ENCODE measurements at regions not wholly inside any gene's neighbourhood (a gene's known extent, or its start where the extent isn't known, plus 50 kb on each side); places are given as distances from the start of the nearest gene placed in this dataset.
"Not testable (repeated sequence)": the region's sequence is repeated elsewhere in the genome, so short reads cannot be mapped to it uniquely, and the experiment has no call there.

GRCh38 chr12:127133675-127134335 is 1133.2 kb upstream of the TMEM132C start:
- Histone ChIP-seq H3F3A (ENCODE audit: insufficient read depth, low read length, poor library complexity, severe bottlenecking) (no peaks in the 10 kb centered on the region), H3K79me2 (replicated peaks; ENCODE audit: insufficient read depth, low read length) (no peaks in the 10 kb centered on the region), H3K4me2 (ENCODE audit: low read length) (no peak overlapping the region), H3K27me3 (ENCODE audit: insufficient read depth, low read depth, low read length) (no peaks in the 10 kb centered on the region), H2AFZ (ENCODE audit: low read depth, low read length) (no peak overlapping the region), H3K9me3 (ENCODE audit: low read length) (no peaks in the 10 kb centered on the region), H3K9me2 (ENCODE audit: insufficient read depth, low read length) (no peaks in the 10 kb centered on the region), H4K20me1 (ENCODE audit: insufficient read depth) (no peaks in the 10 kb centered on the region), H3K27ac (ENCODE audit: low read length) (no peak overlapping the region), H3K4me3 (ENCODE audit: low read length) (no peak overlapping the region), H3K9ac (ENCODE audit: low read length) (no peak overlapping the region), H3K36me3 (ENCODE audit: insufficient read depth, low read length) (no peaks in the 10 kb centered on the region)
- TF ChIP-seq CTCF (IDR thresholded peaks at IDR 0.05; ENCODE audit: poor library complexity, severe bottlenecking): no peak
- no peak for TF ChIP-seq RAD21 (conservative IDR thresholded peaks at IDR 0.05)
- no peak for TF ChIP-seq POLR2AphosphoS5 (IDR thresholded peaks at IDR 0.05)
- no peak for TF ChIP-seq EZH2 (IDR thresholded peaks at IDR 0.05; ENCODE audit: borderline replicate concordance, insufficient read depth, low read length, poor library complexity, severe bottlenecking)
- TF ChIP-seq SMC3 (conservative IDR thresholded peaks at IDR 0.05; ENCODE audit: poor library complexity): no peak
- TF ChIP-seq EP300 (conservative IDR thresholded peaks at IDR 0.05; ENCODE audit: poor library complexity, severe bottlenecking): no peak
- TF ChIP-seq MXI1 (conservative IDR thresholded peaks at IDR 0.05; ENCODE audit: poor library complexity, severe bottlenecking): no peak
- no peak for TF ChIP-seq TAF1 (IDR thresholded peaks at IDR 0.05; ENCODE audit: low read depth)
- TF ChIP-seq REST (IDR thresholded peaks at IDR 0.05; ENCODE audit: borderline replicate concordance): no peak

GRCh38 chr12:127140864-127141484 is 1126.0 kb upstream of the TMEM132C start:
- not testable (repeated sequence) for H3K9ac ChIP-seq (ENCODE audit: low read length); H3K27me3 ChIP-seq (ENCODE audit: insufficient read depth, low read depth, low read length); H3K9me3 ChIP-seq (ENCODE audit: low read length); H3F3A ChIP-seq (ENCODE audit: insufficient read depth, low read length, poor library complexity, severe bottlenecking); H3K79me2 ChIP-seq (replicated peaks; ENCODE audit: insufficient read depth, low read length); H3K4me2 ChIP-seq (ENCODE audit: low read length); H3K36me3 ChIP-seq (ENCODE audit: insufficient read depth, low read length); H3K9me2 ChIP-seq (ENCODE audit: insufficient read depth, low read length); H2AFZ ChIP-seq (ENCODE audit: low read depth, low read length); H3K27ac ChIP-seq (ENCODE audit: low read length); H4K20me1 ChIP-seq (ENCODE audit: insufficient read depth); H3K4me3 ChIP-seq (ENCODE audit: low read length)
